PC-9 (cell line): ENCODE measurements at regions not wholly inside any gene's neighbourhood (a gene's known extent, or its start where the extent isn't known, plus 50 kb on each side); places are given as distances from the start of the nearest gene placed in this dataset.

Experiments used
- EZH2 ChIP-seq: fragments of 200-600 bp; sonication (generic); IDR thresholded peaks from 2 replicates; pipeline ENCODE4 v1.8.0; 2017; ENCODE audit warnings: antibody characterized with exemption, low read depth
- TF ChIP-seq, protein P1 (sequence below): fragments of 200-600 bp; sonication (generic); conservative IDR thresholded peaks from 2 replicates; pipeline ENCODE4 v1.6.1; 2017; ENCODE audit warnings: mixed run types, antibody characterized with exemption, mild to moderate bottlenecking, moderate library complexity

DNA sequence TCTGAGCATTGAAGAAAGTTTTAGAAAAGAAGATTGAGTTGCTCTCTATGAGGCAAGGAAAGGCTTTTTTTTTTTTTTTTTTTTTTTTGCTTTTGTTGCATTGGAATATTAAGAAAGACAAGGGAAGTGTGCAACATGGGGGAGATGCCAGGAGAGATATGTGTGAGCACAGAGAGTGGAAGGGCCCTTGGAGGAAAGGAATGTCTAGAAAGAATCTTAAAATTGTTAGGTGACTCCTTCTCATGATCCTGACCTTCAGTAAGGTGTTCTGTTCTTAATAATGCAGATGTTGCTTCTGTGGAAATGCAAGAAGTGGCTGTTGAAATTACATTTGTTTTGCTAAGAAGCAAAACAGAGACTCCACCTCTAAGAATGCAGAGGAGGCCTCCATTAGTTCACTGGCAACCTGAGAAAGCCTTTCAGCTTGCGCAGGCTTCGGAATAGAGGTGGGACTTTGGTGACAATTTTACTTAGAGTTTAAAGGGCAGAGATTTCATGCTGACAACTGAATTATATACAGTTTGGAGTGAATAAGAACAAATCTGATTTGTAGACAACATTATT, 118.0 kb upstream of the ASCC3 start:
- TF ChIP-seq, protein P1, sequence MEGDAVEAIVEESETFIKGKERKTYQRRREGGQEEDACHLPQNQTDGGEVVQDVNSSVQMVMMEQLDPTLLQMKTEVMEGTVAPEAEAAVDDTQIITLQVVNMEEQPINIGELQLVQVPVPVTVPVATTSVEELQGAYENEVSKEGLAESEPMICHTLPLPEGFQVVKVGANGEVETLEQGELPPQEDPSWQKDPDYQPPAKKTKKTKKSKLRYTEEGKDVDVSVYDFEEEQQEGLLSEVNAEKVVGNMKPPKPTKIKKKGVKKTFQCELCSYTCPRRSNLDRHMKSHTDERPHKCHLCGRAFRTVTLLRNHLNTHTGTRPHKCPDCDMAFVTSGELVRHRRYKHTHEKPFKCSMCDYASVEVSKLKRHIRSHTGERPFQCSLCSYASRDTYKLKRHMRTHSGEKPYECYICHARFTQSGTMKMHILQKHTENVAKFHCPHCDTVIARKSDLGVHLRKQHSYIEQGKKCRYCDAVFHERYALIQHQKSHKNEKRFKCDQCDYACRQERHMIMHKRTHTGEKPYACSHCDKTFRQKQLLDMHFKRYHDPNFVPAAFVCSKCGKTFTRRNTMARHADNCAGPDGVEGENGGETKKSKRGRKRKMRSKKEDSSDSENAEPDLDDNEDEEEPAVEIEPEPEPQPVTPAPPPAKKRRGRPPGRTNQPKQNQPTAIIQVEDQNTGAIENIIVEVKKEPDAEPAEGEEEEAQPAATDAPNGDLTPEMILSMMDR: no peak
- no peak for TF ChIP-seq EZH2
